ENCODE measurements at regions not wholly inside any gene's neighbourhood (a gene's known extent, or its start where the extent isn't known, plus 50 kb on each side); places are given as distances from the start of the nearest gene placed in this dataset.

DNA sequence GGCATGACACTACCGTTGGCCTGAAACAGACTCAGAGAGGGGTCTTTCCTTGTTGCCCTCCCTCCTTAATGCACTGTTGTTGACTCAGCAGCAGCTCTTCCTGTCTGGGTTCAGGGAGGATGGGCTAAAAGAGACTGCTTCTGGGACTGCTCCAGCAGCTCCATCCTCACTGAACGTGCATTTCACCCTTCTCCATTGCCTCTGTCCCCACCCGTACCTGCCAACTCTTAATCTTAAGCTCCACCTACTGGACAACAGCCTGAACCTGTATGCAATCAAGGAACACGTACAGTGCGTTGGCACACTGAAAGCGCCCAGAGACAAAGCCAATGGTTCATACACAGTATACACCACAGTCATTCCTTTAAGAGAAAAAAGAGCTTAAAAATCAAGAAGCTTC is 230.8 kb upstream of the RAB6C start:
- DNase-seq (ENCODE audit: low read depth) = peak; percentile 34
- H3K4me3 ChIP-seq (ENCODE audit: low read length) = no peak overlapping the region
- TF ChIP-seq, protein P1, sequence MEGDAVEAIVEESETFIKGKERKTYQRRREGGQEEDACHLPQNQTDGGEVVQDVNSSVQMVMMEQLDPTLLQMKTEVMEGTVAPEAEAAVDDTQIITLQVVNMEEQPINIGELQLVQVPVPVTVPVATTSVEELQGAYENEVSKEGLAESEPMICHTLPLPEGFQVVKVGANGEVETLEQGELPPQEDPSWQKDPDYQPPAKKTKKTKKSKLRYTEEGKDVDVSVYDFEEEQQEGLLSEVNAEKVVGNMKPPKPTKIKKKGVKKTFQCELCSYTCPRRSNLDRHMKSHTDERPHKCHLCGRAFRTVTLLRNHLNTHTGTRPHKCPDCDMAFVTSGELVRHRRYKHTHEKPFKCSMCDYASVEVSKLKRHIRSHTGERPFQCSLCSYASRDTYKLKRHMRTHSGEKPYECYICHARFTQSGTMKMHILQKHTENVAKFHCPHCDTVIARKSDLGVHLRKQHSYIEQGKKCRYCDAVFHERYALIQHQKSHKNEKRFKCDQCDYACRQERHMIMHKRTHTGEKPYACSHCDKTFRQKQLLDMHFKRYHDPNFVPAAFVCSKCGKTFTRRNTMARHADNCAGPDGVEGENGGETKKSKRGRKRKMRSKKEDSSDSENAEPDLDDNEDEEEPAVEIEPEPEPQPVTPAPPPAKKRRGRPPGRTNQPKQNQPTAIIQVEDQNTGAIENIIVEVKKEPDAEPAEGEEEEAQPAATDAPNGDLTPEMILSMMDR (IDR thresholded peaks at IDR 0.05; ENCODE audit: insufficient read depth, low read depth, low read length, missing control alignments) = peak; percentile 66

DNA sequence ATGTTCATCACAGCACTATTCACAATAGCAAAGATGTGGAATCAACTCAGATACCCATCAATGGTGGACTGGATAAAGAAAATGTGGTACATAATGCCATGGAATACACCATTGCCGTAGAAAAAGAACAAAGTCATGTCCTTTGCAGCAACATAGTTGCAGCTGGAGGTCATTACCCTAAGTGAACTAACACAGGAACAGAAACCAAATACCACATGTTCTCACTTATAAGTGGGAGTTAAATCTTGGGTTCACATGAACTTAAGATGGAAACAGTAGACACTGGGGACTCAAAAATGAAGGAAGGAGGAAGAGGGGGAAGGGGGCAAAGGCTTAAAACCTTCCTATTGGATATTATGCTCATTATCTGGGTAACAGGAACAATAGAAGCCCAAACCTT is 228.1 kb upstream of the RAB6C start:
- no peak overlapping the region for H3K4me3 ChIP-seq (ENCODE audit: low read length)
- DNase-seq (ENCODE audit: low read depth) = no peak
- TF ChIP-seq, protein P1 (IDR thresholded peaks at IDR 0.05; ENCODE audit: insufficient read depth, low read depth, low read length, missing control alignments) = no peak

DNA sequence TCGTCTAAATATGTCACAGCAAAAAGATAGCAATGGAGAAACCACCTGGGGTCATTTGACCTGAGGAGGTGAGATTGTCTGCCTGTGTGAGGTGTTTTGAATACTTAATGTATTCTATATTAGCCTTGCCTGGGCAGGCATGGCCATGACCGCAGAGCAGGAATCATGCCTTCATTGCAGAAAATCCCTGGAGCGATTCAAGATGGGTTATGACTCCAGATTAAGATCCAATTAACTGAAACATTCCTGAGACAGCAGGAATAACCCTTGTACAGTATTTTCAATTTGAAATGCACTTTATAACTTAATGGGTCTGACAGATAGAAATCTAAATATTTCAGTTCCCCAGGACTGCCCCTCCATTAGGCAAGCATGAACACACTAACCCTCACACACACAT is 227.3 kb upstream of the RAB6C start:
- no peak overlapping the region for H3K4me3 ChIP-seq (ENCODE audit: low read length)
- no peak for DNase-seq (ENCODE audit: low read depth)
- TF ChIP-seq, protein P1 (IDR thresholded peaks at IDR 0.05; ENCODE audit: insufficient read depth, low read depth, low read length, missing control alignments) = no peak

DNA sequence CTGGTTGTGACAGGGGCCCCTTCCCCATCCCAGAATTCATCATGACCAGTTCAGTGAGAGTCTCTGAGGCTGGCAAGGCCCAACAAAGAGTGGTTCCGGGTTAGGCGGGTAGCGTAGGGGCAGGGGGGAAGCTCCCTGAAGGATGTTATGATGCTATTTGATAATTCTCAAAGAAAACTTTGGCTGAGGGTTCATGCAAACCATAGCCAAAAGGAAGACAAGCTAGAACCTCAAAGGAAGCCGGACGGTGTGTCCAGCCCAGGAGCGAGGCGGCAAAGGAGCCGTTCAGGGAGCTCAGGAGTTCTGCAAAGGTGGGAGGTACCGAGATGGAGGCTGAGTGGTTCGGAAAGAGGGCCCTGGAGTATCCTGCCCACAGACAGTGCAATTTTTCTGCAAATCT is 226.8 kb upstream of the RAB6C start:
- no peak for DNase-seq (ENCODE audit: low read depth)
- H3K4me3 ChIP-seq (ENCODE audit: low read length) = no peak overlapping the region
- TF ChIP-seq, protein P1 (IDR thresholded peaks at IDR 0.05; ENCODE audit: insufficient read depth, low read depth, low read length, missing control alignments) = no peak

DNA sequence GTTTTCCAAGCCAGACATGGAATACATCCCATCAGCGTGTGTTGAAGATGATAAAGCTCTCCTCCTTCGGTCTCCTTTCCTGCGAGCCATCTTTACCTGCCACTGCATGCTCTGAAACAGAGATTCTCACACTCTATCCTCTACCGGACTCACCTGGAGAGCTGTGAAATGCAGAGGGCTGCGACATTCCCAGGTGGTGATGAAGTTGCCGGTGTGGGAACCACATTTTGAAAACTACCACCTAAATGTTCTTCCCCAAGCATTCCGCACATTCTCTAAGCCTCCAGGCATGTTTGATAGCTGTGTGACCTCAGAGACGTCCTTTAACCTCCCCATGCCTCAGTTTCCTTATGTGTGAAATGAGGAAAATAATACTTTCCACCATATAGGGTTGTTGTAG is 226.2 kb upstream of the RAB6C start:
- H3K4me3 ChIP-seq (ENCODE audit: low read length) = no peak overlapping the region
- TF ChIP-seq, protein P1 (IDR thresholded peaks at IDR 0.05; ENCODE audit: insufficient read depth, low read depth, low read length, missing control alignments) = no peak

DNA sequence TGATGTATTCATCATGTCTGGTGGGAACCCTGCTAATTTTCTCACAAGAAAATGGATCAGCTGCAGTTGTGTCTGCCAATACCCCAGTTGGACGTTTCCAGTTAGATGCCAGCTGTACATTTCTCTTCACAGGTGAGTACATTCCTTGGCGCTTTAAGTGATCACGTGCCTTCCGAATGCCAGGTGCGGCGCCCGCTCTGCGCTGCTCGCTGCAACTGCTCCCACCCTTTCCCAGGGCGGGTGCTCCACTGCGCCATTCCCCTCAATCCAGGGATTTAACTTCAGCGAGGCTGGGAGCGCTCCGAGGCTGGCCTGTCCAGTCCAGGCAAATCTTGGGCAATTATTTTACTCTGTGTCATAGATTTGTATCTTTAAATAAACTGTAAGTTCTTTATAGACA is 225.0 kb upstream of the RAB6C start:
- DNase-seq (ENCODE audit: low read depth) = no peak
- TF ChIP-seq, protein P1 (IDR thresholded peaks at IDR 0.05; ENCODE audit: insufficient read depth, low read depth, low read length, missing control alignments) = no peak

More for the DNA sequence above, 226.2 kb upstream of the RAB6C start:
- DNase-seq (ENCODE audit: low read depth) = no peak

DNA sequence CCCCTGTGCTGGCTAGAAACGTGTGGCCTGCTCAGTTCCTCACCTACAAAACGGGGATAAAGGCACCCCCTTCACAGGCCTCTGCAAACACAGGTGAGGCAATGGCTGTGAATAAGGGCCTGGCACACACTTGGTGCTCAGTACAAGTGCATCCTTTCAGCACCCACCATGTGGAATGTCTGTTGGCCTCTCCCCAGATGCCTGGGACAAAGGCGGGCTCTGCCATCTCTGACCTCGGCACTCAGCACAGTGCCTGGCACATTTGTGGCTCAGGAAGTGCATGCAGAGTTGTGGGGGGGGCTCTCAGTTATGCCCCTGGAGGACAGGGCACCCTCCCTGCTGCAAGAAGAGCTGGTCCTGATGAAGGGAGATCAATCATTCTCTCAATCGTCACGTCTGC is 224.6 kb upstream of the RAB6C start:
- H3K4me3 ChIP-seq (ENCODE audit: low read length) = no peak overlapping the region
- no peak for DNase-seq (ENCODE audit: low read depth)
- TF ChIP-seq, protein P1 (IDR thresholded peaks at IDR 0.05; ENCODE audit: insufficient read depth, low read depth, low read length, missing control alignments) = no peak

More for the DNA sequence above, 225.0 kb upstream of the RAB6C start:
- H3K4me3 ChIP-seq (ENCODE audit: low read length) = no peak overlapping the region

Data from epithelial cell of esophagus (primary cell).